ENCODE measurements at regions not wholly inside any gene's neighbourhood (a gene's known extent, or its start where the extent isn't known, plus 50 kb on each side); places are given as distances from the start of the nearest gene placed in this dataset.

DNA sequence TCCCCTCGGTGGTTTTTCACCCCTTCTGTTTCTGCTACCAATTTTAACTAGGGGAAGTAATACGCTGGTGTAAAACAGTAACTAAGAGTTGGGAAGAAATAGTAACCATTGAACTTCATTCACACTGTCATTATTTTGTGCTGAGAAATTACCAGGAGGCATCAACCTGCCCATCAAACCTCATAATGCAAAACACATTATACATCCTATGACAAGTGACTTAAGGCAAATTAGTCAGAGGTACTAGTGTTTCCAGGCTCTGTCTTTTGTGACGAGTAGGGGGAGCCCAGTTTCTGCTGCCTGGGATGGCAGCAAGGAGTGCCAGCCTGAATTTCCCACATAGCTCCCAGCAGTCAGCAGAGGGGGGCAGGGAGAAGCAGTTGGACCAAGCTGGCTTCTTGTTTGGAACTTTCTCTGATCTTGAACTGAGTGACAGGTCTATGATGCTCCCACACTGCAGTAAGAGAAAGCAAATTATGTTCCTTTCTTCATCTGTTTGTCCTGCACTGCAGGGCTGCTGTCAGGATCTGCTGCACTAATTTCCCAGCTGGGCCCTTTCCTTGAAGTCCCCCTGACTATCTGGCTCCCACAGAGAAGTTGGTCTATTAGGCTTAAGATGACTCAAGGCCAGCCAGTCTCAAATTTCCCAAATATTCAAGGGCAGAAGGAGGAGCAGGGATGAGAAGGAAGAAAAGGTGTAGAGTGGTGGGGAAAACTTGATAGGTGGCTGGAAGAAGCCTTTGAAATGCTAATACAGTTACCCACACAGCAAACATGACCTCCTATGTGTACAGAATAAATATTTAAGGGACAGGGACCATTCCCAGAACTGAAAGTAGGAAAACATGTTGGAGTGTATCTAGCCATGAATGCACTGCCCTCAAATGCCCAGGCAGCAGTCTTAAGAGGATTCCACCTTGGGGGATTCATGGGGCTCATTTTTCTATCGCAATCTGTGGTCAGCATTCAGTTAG, 322.8 kb downstream of the SEC16B start:
- TF ChIP-seq, protein P1, sequence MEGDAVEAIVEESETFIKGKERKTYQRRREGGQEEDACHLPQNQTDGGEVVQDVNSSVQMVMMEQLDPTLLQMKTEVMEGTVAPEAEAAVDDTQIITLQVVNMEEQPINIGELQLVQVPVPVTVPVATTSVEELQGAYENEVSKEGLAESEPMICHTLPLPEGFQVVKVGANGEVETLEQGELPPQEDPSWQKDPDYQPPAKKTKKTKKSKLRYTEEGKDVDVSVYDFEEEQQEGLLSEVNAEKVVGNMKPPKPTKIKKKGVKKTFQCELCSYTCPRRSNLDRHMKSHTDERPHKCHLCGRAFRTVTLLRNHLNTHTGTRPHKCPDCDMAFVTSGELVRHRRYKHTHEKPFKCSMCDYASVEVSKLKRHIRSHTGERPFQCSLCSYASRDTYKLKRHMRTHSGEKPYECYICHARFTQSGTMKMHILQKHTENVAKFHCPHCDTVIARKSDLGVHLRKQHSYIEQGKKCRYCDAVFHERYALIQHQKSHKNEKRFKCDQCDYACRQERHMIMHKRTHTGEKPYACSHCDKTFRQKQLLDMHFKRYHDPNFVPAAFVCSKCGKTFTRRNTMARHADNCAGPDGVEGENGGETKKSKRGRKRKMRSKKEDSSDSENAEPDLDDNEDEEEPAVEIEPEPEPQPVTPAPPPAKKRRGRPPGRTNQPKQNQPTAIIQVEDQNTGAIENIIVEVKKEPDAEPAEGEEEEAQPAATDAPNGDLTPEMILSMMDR (conservative IDR thresholded peaks at IDR 0.05; ENCODE audit: low read depth, low read length): no peak
- TF ChIP-seq EZH2 (IDR thresholded peaks at IDR 0.05; ENCODE audit: low read length, unreplicated experiment) (no peak), EZH2phosphoT487 (IDR thresholded peaks at IDR 0.05; ENCODE audit: borderline replicate concordance, low read length) (no peak)

All from PC-3 (cell line).